GM12878 (cell line): ENCODE measurements at regions not wholly inside any gene's neighbourhood (a gene's known extent, or its start where the extent isn't known, plus 50 kb on each side); places are given as distances from the start of the nearest gene placed in this dataset.

Experiments
- ATAC-seq: fragments of 200-7000 bp; cut with Tn5 transposase; 3 replicates; pipeline ENCODE4 v1.9.1; 2020; ENCODE audit warnings: mild to moderate bottlenecking, moderate library complexity
- BruUV-seq: library from RNA; stranded (reverse); fragments of 400-500 nt; replicated peaks from 2 replicates; lab custom pipeline; 2021; lab: Mats Ljungman, UMichigan
- CTCF ChIA-PET: fragments of 300-600 bp; sonication (Branson Sonifier 250); formaldehyde crosslinking; extraction: SDS; loops from one replicate; lab custom pipeline; 2021; ENCODE audit warnings: inconsistent platforms; lab: Yijun Ruan, JAX
- POLR2A ChIA-PET: fragments of 350-600 bp; formaldehyde crosslinking; extraction: SDS; loops from one replicate; lab custom pipeline; 2021; ENCODE audit warnings: inconsistent platforms; lab: Charles Lee
- RAD21 ChIA-PET: fragments of 300-600 bp; sonication (Branson Sonifier 250); formaldehyde crosslinking; loops from one replicate; lab custom pipeline; 2023; ENCODE audit warnings: antibody characterized with exemption; ENCODE audit not compliant: unreplicated experiment; lab: Charles Lee
- SMC1A ChIA-PET: fragments of 300-600 bp; sonication (Branson Sonifier 250); formaldehyde crosslinking; loops from one replicate; lab custom pipeline; 2023; ENCODE audit not compliant: unreplicated experiment, uncharacterized antibody; lab: Charles Lee
- DNase-seq: peaks from one replicate; pipeline ENCODE4 v3.0.0-alpha.2; 2011; ENCODE audit warnings: low read depth, low spot score
- FAIRE-seq: peaks from 3 replicates; lab custom pipeline; 2011; peaks lifted over from hg19 to GRCh38; lab: Jason Lieb, UNC
- H2AFZ ChIP-seq: 2 replicates; pipeline ENCODE4 v1.6.0; 2011; ENCODE audit warnings: low read depth, low read length, control low read depth; ENCODE audit not compliant: control insufficient read depth
- H3K27ac ChIP-seq: 2 replicates; pipeline ENCODE4 v1.5.1; 2011; ENCODE audit warnings: control low read depth; ENCODE audit not compliant: control insufficient read depth, insufficient read depth
- H3K27me3 ChIP-seq, 2 experiments: replicated peaks in 1 of 2; 2 replicates each; pipeline versions ENCODE4 v1.6.0 to v1.6.1; 2011; ENCODE audit warnings: low read length in 1 of 2; ENCODE audit not compliant: control insufficient read depth in 2 of 2, insufficient read depth in 2 of 2
- H3K36me3 ChIP-seq, 2 experiments: 2 replicates each; pipeline ENCODE4 v1.5.1; 2011; ENCODE audit warnings: low read length in 1 of 2; ENCODE audit not compliant: control insufficient read depth in 2 of 2, insufficient read depth in 2 of 2
- H3K4me1 ChIP-seq: 2 replicates; pipeline ENCODE4 v1.6.1; 2011; ENCODE audit warnings: mild to moderate bottlenecking, low read length, moderate library complexity, mixed read lengths; ENCODE audit not compliant: control insufficient read depth, insufficient read depth
- H3K4me2 ChIP-seq: 2 replicates; pipeline ENCODE4 v1.6.0; 2011; ENCODE audit warnings: control low read depth; ENCODE audit not compliant: control insufficient read depth, insufficient read depth
- H3K4me3 ChIP-seq: fragments of 200-600 bp; sonication (generic); 2 replicates; pipeline ENCODE4 v1.5.1; 2016
- H3K79me2 ChIP-seq: 2 replicates; pipeline ENCODE4 v1.6.0; 2011; ENCODE audit warnings: low read length; ENCODE audit not compliant: control insufficient read depth, insufficient read depth
- H3K9ac ChIP-seq: 2 replicates; pipeline ENCODE4 v1.8.0; 2011; ENCODE audit warnings: low read length, control low read depth, mixed read lengths; ENCODE audit not compliant: control insufficient read depth, insufficient read depth
- H3K9me3 ChIP-seq: replicated peaks from 3 replicates; pipeline ENCODE4 v1.5.1; 2011; ENCODE audit warnings: mild to moderate bottlenecking, low read length; ENCODE audit not compliant: control insufficient read depth, insufficient read depth
- H4K20me1 ChIP-seq: 2 replicates; pipeline ENCODE4 v1.6.0; 2011; ENCODE audit not compliant: control insufficient read depth, insufficient read depth
- KAT2A ChIP-seq: conservative IDR thresholded peaks from 2 replicates; pipeline ENCODE4 v1.6.1; 2011; ENCODE audit warnings: low read depth, low read length; ENCODE audit not compliant: control insufficient read depth
- MTA2 ChIP-seq: fragments of 450-650 bp; IDR thresholded peaks from 2 replicates; pipeline ENCODE4 v1.6.1; 2016; ENCODE audit warnings: low read depth, mild to moderate bottlenecking, moderate library complexity
- NR2C1 ChIP-seq: fragments of 450-650 bp; IDR thresholded peaks from 2 replicates; pipeline ENCODE4 v1.6.1; 2017; ENCODE audit warnings: antibody characterized with exemption, mild to moderate bottlenecking, moderate library complexity
- SMARCA5 ChIP-seq: fragments of 450-650 bp; IDR thresholded peaks from 2 replicates; pipeline ENCODE4 v1.6.1; 2017; ENCODE audit warnings: mild to moderate bottlenecking
- TCF12 ChIP-seq: IDR thresholded peaks from 2 replicates; pipeline ENCODE4 v1.6.1; 2011; ENCODE audit warnings: low read depth, mild to moderate bottlenecking, low read length
- WGBS: methylation state at CpG from one replicate; pipeline ENCODE4 v1.1.6; 2016; ENCODE audit warnings: low lambda C conversion rate; ENCODE audit not compliant: insufficient replicate concordance, insufficient coverage; ENCODE audit errors: missing lambda C conversion rate; 5-methylcytosine and 5-hydroxymethylcytosine counted together
- in situ Hi-C: fragments of 300-500 bp; cut with MboI; formaldehyde crosslinking; loops from 9 replicates; pipeline ENCODE4 v1.14.3; 2018; ENCODE audit warnings: mixed read lengths
- intact Hi-C: fragments of 100-400 bp; cut with micrococcal nuclease; formaldehyde crosslinking; loops from one replicate; pipeline ENCODE4 v1.14.2; 2022; ENCODE audit not compliant: unreplicated experiment
- TF ChIP-seq, protein P1 (sequence below): fragments of 450-650 bp; conservative IDR thresholded peaks from 2 replicates; pipeline ENCODE4 v1.6.1; 2017; ENCODE audit warnings: mild to moderate bottlenecking, moderate library complexity
- TF ChIP-seq, protein P2 (sequence below): fragments of 450-650 bp; IDR thresholded peaks from 2 replicates; pipeline ENCODE4 v1.6.1; 2017; ENCODE audit warnings: mild to moderate bottlenecking, moderate library complexity

DNA sequence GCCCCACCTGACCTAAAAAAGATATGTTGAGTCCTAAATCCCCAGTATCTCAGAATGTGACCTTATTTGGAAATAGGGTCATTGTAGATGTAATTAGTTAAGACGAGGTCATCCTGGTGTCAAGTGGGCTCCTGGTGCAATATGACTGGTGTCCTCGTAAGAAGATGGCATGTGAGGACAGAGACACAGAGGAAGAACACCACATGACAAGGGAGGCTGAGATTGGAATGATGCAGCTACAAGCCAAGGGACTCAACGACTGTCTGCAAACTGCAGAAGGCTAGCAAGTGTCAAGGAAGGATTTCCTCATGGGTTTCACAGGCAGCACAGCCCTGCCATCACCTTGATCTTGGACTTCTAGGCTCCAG, 100.4 kb upstream of the DAP start:
- Histone ChIP-seq H3K9ac (no peak overlapping the region), H2AFZ (no peak overlapping the region), H3K4me3 (no peak overlapping the region), H3K27me3 (peaks cover 1 to 2% of the 10 kb centered on the region in 2 experiments; a peak in 2 of 4 replicates), H3K9me3 (no peaks in the 10 kb centered on the region), H3K4me2 (no peak overlapping the region), H3K27ac (no peak overlapping the region), H3K4me1 (no peaks in the 10 kb centered on the region), H3K36me3 (no peaks in the 10 kb centered on the region), H3K79me2 (no peaks in the 10 kb centered on the region), H4K20me1 (no peaks in the 10 kb centered on the region)
- no peak for DNase-seq
- ChIA-PET CTCF (interaction anchor here (1.2 to 2.4 kb wide), 3 partner anchors 159 to 409 kb away, joined by 3 to 6 read pairs (median 4); no protein-coding TSS in a partner anchor), SMC1A (interaction anchor here (1.0 kb wide), 2 partner anchors 166 to 172 kb away, joined by 3 read pairs; no protein-coding TSS in a partner anchor), RAD21 (no interaction called here), POLR2A (no interaction called here)
- no peak for FAIRE-seq
- no peak for ATAC-seq
- intact Hi-C loops, result loop anchor here (5.0 kb wide), 3 partner anchors 126 to 409 kb away; no protein-coding TSS in a partner anchor
- BruUV-seq, result no TSS peak
- TF ChIP-seq, protein P1, sequence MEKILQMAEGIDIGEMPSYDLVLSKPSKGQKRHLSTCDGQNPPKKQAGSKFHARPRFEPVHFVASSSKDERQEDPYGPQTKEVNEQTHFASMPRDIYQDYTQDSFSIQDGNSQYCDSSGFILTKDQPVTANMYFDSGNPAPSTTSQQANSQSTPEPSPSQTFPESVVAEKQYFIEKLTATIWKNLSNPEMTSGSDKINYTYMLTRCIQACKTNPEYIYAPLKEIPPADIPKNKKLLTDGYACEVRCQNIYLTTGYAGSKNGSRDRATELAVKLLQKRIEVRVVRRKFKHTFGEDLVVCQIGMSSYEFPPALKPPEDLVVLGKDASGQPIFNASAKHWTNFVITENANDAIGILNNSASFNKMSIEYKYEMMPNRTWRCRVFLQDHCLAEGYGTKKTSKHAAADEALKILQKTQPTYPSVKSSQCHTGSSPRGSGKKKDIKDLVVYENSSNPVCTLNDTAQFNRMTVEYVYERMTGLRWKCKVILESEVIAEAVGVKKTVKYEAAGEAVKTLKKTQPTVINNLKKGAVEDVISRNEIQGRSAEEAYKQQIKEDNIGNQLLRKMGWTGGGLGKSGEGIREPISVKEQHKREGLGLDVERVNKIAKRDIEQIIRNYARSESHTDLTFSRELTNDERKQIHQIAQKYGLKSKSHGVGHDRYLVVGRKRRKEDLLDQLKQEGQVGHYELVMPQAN, result no peak
- 13% methylated on average over 3 of the region's 3 CpGs for WGBS
- in situ Hi-C loops, result loop anchor here (10.0 kb wide), 1 partner anchor 167 kb away; no protein-coding TSS in a partner anchor

DNA sequence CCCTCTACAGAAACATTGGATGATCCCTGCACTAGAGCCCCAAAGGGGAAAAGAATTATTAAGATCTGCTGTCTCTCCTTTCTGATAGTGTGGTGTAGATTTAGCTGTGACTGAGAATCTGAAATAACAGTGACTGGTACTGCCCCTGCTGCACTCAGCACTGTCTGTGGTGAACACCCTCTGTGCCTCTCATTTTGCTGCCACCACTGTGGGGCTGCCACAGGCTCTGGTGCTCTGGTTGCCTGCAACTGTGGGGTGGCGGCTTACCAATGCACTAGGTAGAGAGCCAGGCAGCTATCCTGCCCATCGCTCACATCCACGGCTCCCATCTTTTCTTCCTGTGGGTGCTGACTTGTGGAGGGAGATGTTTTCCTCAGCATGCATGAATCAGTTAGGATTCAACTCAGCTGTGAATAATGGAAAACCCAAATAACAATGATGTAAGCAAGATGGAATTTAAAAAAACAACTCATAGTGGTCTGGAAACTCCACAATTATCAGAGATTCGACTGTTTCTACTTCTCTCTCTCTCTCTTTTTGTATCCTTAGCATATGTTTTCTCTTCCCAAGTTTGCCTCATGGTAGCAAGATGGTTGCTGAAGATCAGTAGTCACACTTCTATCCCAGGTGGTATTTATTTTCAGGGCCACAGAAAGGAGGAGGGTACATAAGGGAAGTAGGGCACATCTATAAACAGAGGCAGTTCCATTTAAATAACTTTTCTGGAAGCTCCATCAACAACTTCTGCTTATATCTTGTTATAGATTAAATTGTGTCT, 99.8 kb upstream of the DAP start:
- Histone ChIP-seq H3K9ac (no peak overlapping the region), H3K4me2 (no peak overlapping the region), H3K36me3 (no peaks in the 10 kb centered on the region), H3K4me3 (no peak overlapping the region), H2AFZ (no peak overlapping the region), H3K4me1 (no peaks in the 10 kb centered on the region), H3K79me2 (no peaks in the 10 kb centered on the region), H3K9me3 (no peaks in the 10 kb centered on the region), H3K27me3 (peaks cover 1 to 2% of the 10 kb centered on the region in 2 experiments; a peak in 2 of 4 replicates), H3K27ac (no peak overlapping the region), H4K20me1 (no peaks in the 10 kb centered on the region)
- RAD21 ChIA-PET, result no interaction called here
- ATAC-seq (no peak), FAIRE-seq (no peak), DNase-seq (no peak)
- WGBS, result 50% methylated on average over 4 of the region's 4 CpGs
- CTCF ChIA-PET, result interaction anchor here (1.2 to 2.4 kb wide), 2 partner anchors 159 to 182 kb away, joined by 3 to 6 read pairs; no protein-coding TSS in a partner anchor
- SMC1A ChIA-PET, result no interaction called here
- POLR2A ChIA-PET, result no interaction called here
- in situ Hi-C loops (loop anchor here (10.0 kb wide), 1 partner anchor 166 kb away; no protein-coding TSS in a partner anchor), intact Hi-C loops (loop anchor here (5.0 kb wide), 3 partner anchors 126 to 409 kb away; no protein-coding TSS in a partner anchor)
- BruUV-seq, result no TSS peak
- TF ChIP-seq MTA2 (no peak), SMARCA5 (no peak), NR2C1 (no peak), KAT2A (no peak), TCF12 (no peak)
- TF ChIP-seq, protein P2, sequence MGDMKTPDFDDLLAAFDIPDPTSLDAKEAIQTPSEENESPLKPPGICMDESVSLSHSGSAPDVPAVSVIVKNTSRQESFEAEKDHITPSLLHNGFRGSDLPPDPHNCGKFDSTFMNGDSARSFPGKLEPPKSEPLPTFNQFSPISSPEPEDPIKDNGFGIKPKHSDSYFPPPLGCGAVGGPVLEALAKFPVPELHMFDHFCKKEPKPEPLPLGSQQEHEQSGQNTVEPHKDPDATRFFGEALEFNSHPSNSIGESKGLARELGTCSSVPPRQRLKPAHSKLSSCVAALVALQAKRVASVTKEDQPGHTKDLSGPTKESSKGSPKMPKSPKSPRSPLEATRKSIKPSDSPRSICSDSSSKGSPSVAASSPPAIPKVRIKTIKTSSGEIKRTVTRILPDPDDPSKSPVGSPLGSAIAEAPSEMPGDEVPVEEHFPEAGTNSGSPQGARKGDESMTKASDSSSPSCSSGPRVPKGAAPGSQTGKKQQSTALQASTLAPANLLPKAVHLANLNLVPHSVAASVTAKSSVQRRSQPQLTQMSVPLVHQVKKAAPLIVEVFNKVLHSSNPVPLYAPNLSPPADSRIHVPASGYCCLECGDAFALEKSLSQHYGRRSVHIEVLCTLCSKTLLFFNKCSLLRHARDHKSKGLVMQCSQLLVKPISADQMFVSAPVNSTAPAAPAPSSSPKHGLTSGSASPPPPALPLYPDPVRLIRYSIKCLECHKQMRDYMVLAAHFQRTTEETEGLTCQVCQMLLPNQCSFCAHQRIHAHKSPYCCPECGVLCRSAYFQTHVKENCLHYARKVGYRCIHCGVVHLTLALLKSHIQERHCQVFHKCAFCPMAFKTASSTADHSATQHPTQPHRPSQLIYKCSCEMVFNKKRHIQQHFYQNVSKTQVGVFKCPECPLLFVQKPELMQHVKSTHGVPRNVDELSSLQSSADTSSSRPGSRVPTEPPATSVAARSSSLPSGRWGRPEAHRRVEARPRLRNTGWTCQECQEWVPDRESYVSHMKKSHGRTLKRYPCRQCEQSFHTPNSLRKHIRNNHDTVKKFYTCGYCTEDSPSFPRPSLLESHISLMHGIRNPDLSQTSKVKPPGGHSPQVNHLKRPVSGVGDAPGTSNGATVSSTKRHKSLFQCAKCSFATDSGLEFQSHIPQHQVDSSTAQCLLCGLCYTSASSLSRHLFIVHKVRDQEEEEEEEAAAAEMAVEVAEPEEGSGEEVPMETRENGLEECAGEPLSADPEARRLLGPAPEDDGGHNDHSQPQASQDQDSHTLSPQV, result no peak
